GM23338 (cell line): ENCODE measurements at regions not wholly inside any gene's neighbourhood (a gene's known extent, or its start where the extent isn't known, plus 50 kb on each side); places are given as distances from the start of the nearest gene placed in this dataset.

Source experiments
- CREB1 ChIP-seq: fragments of 250-450 bp; sonication (Bioruptor Pico); IDR thresholded peaks from 2 replicates; pipeline ENCODE4 v1.5.0; 2020; ENCODE audit warnings: low read depth, mild to moderate bottlenecking, moderate library complexity
- EZH2 ChIP-seq: fragments of 200-600 bp; sonication (generic); IDR thresholded peaks from one replicate; pipeline ENCODE4 v1.8.0; 2017; ENCODE audit warnings: antibody characterized with exemption, mild to moderate bottlenecking, low read depth; ENCODE audit not compliant: unreplicated experiment
- EZH2phosphoT487 ChIP-seq: fragments of 200-600 bp; sonication (generic); IDR thresholded peaks from one replicate; pipeline ENCODE4 v1.8.1; 2018; ENCODE audit warnings: antibody characterized with exemption; ENCODE audit not compliant: unreplicated experiment
- JUNB ChIP-seq: IDR thresholded peaks from one replicate; pipeline ENCODE4 v1.6.1; 2016; ENCODE audit warnings: antibody characterized with exemption; ENCODE audit not compliant: unreplicated experiment
- NANOG ChIP-seq: IDR thresholded peaks from 2 replicates; pipeline ENCODE4 v1.6.1; 2016; ENCODE audit warnings: antibody characterized with exemption, borderline replicate concordance
- POLR2AphosphoS5 ChIP-seq: IDR thresholded peaks from 2 replicates; pipeline ENCODE4 v1.6.1; 2016; ENCODE audit warnings: antibody characterized with exemption, low read depth
- STAT1 ChIP-seq: IDR thresholded peaks from one replicate; pipeline ENCODE4 v1.6.1; 2016; ENCODE audit warnings: antibody characterized with exemption; ENCODE audit not compliant: unreplicated experiment
- ZNF331 ChIP-seq: fragments of 250-450 bp; sonication (Bioruptor Pico); IDR thresholded peaks from 2 replicates; pipeline ENCODE4 v1.5.0; 2020; ENCODE audit warnings: low read depth, mild to moderate bottlenecking, moderate library complexity
- TF ChIP-seq, protein P1 (sequence below), 2 experiments: fragments of 200-600 bp in 1 of 2; sonication (generic) in 1 of 2; conservative IDR thresholded peaks; 2 replicates each; pipeline versions ENCODE4 v1.5.1 to v1.6.1; 2016 to 2017; ENCODE audit warnings: antibody characterized with exemption in 2 of 2, low read depth in 2 of 2, mild to moderate bottlenecking in 2 of 2, moderate library complexity in 1 of 2
- TF ChIP-seq, protein P2 (sequence below): IDR thresholded peaks from one replicate; pipeline ENCODE4 v1.6.1; 2018; ENCODE audit warnings: antibody characterized with exemption; ENCODE audit not compliant: unreplicated experiment

DNA sequence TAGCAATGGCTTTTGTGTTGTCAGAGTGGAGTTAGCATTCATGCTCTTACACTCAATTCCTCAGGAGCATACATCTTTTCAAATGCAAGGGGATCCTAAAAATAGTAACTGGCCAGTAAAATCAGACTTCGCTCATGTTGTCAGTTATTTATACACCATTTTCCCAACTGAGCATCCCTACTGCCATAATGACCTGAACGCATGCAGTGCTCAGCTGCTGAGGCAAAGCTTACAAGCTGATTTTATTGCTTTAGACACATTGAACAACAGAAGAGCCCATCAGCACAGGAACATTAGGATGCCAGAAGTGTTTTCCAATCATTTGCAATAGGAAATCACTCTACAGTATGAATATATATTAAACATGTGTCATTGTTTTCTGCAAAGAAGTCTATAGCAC, 689.7 kb upstream of the BCHE start:
- no peak for TF ChIP-seq JUNB
- TF ChIP-seq, protein P1, sequence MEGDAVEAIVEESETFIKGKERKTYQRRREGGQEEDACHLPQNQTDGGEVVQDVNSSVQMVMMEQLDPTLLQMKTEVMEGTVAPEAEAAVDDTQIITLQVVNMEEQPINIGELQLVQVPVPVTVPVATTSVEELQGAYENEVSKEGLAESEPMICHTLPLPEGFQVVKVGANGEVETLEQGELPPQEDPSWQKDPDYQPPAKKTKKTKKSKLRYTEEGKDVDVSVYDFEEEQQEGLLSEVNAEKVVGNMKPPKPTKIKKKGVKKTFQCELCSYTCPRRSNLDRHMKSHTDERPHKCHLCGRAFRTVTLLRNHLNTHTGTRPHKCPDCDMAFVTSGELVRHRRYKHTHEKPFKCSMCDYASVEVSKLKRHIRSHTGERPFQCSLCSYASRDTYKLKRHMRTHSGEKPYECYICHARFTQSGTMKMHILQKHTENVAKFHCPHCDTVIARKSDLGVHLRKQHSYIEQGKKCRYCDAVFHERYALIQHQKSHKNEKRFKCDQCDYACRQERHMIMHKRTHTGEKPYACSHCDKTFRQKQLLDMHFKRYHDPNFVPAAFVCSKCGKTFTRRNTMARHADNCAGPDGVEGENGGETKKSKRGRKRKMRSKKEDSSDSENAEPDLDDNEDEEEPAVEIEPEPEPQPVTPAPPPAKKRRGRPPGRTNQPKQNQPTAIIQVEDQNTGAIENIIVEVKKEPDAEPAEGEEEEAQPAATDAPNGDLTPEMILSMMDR (conservative IDR thresholded peaks at IDR 0.05; ENCODE audit: low read depth in 2 of 2) = no peak
- TF ChIP-seq STAT1 = no peak
- no peak for TF ChIP-seq NANOG
- TF ChIP-seq, protein P2, sequence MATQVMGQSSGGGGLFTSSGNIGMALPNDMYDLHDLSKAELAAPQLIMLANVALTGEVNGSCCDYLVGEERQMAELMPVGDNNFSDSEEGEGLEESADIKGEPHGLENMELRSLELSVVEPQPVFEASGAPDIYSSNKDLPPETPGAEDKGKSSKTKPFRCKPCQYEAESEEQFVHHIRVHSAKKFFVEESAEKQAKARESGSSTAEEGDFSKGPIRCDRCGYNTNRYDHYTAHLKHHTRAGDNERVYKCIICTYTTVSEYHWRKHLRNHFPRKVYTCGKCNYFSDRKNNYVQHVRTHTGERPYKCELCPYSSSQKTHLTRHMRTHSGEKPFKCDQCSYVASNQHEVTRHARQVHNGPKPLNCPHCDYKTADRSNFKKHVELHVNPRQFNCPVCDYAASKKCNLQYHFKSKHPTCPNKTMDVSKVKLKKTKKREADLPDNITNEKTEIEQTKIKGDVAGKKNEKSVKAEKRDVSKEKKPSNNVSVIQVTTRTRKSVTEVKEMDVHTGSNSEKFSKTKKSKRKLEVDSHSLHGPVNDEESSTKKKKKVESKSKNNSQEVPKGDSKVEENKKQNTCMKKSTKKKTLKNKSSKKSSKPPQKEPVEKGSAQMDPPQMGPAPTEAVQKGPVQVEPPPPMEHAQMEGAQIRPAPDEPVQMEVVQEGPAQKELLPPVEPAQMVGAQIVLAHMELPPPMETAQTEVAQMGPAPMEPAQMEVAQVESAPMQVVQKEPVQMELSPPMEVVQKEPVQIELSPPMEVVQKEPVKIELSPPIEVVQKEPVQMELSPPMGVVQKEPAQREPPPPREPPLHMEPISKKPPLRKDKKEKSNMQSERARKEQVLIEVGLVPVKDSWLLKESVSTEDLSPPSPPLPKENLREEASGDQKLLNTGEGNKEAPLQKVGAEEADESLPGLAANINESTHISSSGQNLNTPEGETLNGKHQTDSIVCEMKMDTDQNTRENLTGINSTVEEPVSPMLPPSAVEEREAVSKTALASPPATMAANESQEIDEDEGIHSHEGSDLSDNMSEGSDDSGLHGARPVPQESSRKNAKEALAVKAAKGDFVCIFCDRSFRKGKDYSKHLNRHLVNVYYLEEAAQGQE = no peak
- no peak for TF ChIP-seq POLR2AphosphoS5
- TF ChIP-seq EZH2 = no peak
- no peak for TF ChIP-seq ZNF331
- no peak for TF ChIP-seq EZH2phosphoT487
- no peak for TF ChIP-seq CREB1 (CRISPR knock-in tag)
